Stimulated activated CD8-positive, alpha-beta memory T cell treated with anti-CD3 and anti-CD28 coated beads, Interleukin-12 subunit alpha, Interleukin-12 subunit beta, amount 100 ng/mL, for 24 hours (primary cell): ENCODE measurements at regions not wholly inside any gene's neighbourhood (a gene's known extent, or its start where the extent isn't known, plus 50 kb on each side); places are given as distances from the start of the nearest gene placed in this dataset.

Experiments used
- DNase-seq: peaks from one replicate; pipeline ENCODE4 v3.0.0-alpha.2; 2020; ENCODE audit errors: extremely low read depth

GRCh38 chr13:84352946-84353345 lies 470.7 kb upstream of the SLITRK1 start:
- no peak for DNase-seq

GRCh38 chr13:84339456-84339855 lies 457.2 kb upstream of the SLITRK1 start:
- no peak for DNase-seq

GRCh38 chr13:84332346-84332745 lies 450.1 kb upstream of the SLITRK1 start:
- no peak for DNase-seq

- DNase-seq = no peak
Observed at GRCh38 chr13:84315527-84315926, 433.3 kb upstream of the SLITRK1 start.

- DNase-seq = no peak
Observed at GRCh38 chr13:84303035-84303434, 420.8 kb upstream of the SLITRK1 start.

- no peak for DNase-seq
Observed at GRCh38 chr13:84297251-84297650, 415.0 kb upstream of the SLITRK1 start.

GRCh38 chr13:84296401-84296800 lies 414.1 kb upstream of the SLITRK1 start:
- DNase-seq = no peak

- no peak for DNase-seq
Observed at GRCh38 chr13:84294576-84294975, 412.3 kb upstream of the SLITRK1 start.

GRCh38 chr13:84290386-84290785 lies 408.1 kb upstream of the SLITRK1 start:
- DNase-seq = no peak

GRCh38 chr13:84279166-84279565 lies 396.9 kb upstream of the SLITRK1 start:
- DNase-seq = no peak

- DNase-seq = no peak
Observed at GRCh38 chr13:84272877-84273562, 390.7 kb upstream of the SLITRK1 start.

- no peak for DNase-seq
Observed at GRCh38 chr13:84265257-84265764, 383.0 kb upstream of the SLITRK1 start.

GRCh38 chr13:84263354-84264069 lies 381.2 kb upstream of the SLITRK1 start:
- no peak for DNase-seq

GRCh38 chr13:84255226-84255797 lies 373.0 kb upstream of the SLITRK1 start:
- no peak for DNase-seq

- DNase-seq = no peak
Observed at GRCh38 chr13:84249463-84249862, 367.2 kb upstream of the SLITRK1 start.

- DNase-seq = no peak
Observed at GRCh38 chr13:84243340-84243739, 361.1 kb upstream of the SLITRK1 start.

- no peak for DNase-seq
Observed at GRCh38 chr13:84239032-84239431, 356.8 kb upstream of the SLITRK1 start.

- no peak for DNase-seq
Observed at GRCh38 chr13:84238381-84238780, 356.1 kb upstream of the SLITRK1 start.

GRCh38 chr13:84237143-84237542 lies 354.9 kb upstream of the SLITRK1 start:
- no peak for DNase-seq

GRCh38 chr13:84234416-84234815 lies 352.1 kb upstream of the SLITRK1 start:
- no peak for DNase-seq

GRCh38 chr13:84230568-84230967 lies 348.3 kb upstream of the SLITRK1 start:
- DNase-seq = no peak

GRCh38 chr13:84211048-84211447 lies 328.8 kb upstream of the SLITRK1 start:
- DNase-seq = no peak
